ENCODE measurements at regions not wholly inside any gene's neighbourhood (a gene's known extent, or its start where the extent isn't known, plus 50 kb on each side); places are given as distances from the start of the nearest gene placed in this dataset.

DNA sequence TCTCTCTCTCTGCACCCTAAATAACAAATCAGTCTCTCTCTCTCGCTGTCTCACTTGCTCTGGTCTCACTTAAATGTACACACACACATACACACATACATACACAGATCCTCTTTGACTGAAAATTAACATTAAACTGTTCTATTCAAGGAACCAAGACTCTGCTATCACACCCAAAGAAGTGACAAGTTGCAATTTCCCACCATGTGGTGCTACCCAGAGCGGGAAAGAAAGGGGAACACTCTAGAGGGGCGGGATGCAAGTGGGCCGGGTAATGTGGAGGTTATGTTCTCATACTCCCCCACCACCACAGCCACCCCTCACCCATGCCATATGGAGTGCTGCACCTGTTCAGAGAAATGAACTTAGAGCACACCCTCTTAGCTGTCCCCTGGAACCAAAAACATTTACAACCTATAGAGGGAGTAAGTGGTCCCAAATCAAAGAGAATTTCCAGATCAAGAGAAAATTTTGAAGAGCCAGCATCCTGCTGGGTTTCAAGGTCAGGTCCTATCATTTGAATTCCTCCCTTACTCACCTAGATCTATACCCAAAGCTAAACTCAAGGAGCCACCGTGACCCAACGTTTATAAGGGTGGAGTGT is 319.4 kb downstream of the BRINP2 start:
- TF ChIP-seq, protein P1, sequence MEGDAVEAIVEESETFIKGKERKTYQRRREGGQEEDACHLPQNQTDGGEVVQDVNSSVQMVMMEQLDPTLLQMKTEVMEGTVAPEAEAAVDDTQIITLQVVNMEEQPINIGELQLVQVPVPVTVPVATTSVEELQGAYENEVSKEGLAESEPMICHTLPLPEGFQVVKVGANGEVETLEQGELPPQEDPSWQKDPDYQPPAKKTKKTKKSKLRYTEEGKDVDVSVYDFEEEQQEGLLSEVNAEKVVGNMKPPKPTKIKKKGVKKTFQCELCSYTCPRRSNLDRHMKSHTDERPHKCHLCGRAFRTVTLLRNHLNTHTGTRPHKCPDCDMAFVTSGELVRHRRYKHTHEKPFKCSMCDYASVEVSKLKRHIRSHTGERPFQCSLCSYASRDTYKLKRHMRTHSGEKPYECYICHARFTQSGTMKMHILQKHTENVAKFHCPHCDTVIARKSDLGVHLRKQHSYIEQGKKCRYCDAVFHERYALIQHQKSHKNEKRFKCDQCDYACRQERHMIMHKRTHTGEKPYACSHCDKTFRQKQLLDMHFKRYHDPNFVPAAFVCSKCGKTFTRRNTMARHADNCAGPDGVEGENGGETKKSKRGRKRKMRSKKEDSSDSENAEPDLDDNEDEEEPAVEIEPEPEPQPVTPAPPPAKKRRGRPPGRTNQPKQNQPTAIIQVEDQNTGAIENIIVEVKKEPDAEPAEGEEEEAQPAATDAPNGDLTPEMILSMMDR (conservative IDR thresholded peaks at IDR 0.05; ENCODE audit: low read depth, low read length), result no peak; the same call in 1 of the 2 replicates
- no peaks in the 10 kb centered on the region for H3K36me3 ChIP-seq (ENCODE audit: insufficient read depth)
- no peaks in the 10 kb centered on the region for H3K27me3 ChIP-seq (ENCODE audit: insufficient read depth, low read depth)
- H2AFZ ChIP-seq (ENCODE audit: low read depth), result no peak overlapping the region
- no peak overlapping the region for H3K9ac ChIP-seq
- H3K4me2 ChIP-seq, result no peak overlapping the region
- H4K20me1 ChIP-seq (ENCODE audit: insufficient read depth), result no peaks in the 10 kb centered on the region
- H3K4me1 ChIP-seq (ENCODE audit: low read depth, poor library complexity, severe bottlenecking), result no peaks in the 10 kb centered on the region
- H3K79me2 ChIP-seq (ENCODE audit: insufficient read depth, low read depth), result no peaks in the 10 kb centered on the region
- H3K27ac ChIP-seq, result no peak overlapping the region
- no peak overlapping the region for H3K4me3 ChIP-seq (IDR thresholded peaks at IDR 0.05; ENCODE audit: insufficient read depth, low read depth, low read length)

GRCh38 chr1:177488722-177489121 is 318.0 kb downstream of the BRINP2 start:
- no peak overlapping the region for H3K27ac ChIP-seq
- H3K79me2 ChIP-seq (ENCODE audit: insufficient read depth, low read depth), result no peaks in the 10 kb centered on the region
- H3K4me1 ChIP-seq (ENCODE audit: low read depth, poor library complexity, severe bottlenecking), result no peaks in the 10 kb centered on the region
- H3K27me3 ChIP-seq (ENCODE audit: insufficient read depth, low read depth), result no peaks in the 10 kb centered on the region
- H3K36me3 ChIP-seq (ENCODE audit: insufficient read depth), result no peaks in the 10 kb centered on the region
- H4K20me1 ChIP-seq (ENCODE audit: insufficient read depth), result no peaks in the 10 kb centered on the region
- H2AFZ ChIP-seq (ENCODE audit: low read depth), result no peak overlapping the region
- TF ChIP-seq, protein P1 (conservative IDR thresholded peaks at IDR 0.05; ENCODE audit: low read depth, low read length), result no peak
- H3K4me2 ChIP-seq, result no peak overlapping the region
- H3K9ac ChIP-seq, result no peak overlapping the region
- no peak overlapping the region for H3K4me3 ChIP-seq (IDR thresholded peaks at IDR 0.05; ENCODE audit: insufficient read depth, low read depth, low read length)

GRCh38 chr1:177487481-177487880 is 316.7 kb downstream of the BRINP2 start:
- TF ChIP-seq, protein P1 (conservative IDR thresholded peaks at IDR 0.05; ENCODE audit: low read depth, low read length), result no peak
- H3K9ac ChIP-seq, result no peak overlapping the region
- H3K27me3 ChIP-seq (ENCODE audit: insufficient read depth, low read depth), result no peaks in the 10 kb centered on the region
- no peaks in the 10 kb centered on the region for H3K36me3 ChIP-seq (ENCODE audit: insufficient read depth)
- H3K4me3 ChIP-seq (IDR thresholded peaks at IDR 0.05; ENCODE audit: insufficient read depth, low read depth, low read length), result no peak overlapping the region
- no peak overlapping the region for H3K27ac ChIP-seq
- no peak overlapping the region for H3K4me2 ChIP-seq
- no peaks in the 10 kb centered on the region for H4K20me1 ChIP-seq (ENCODE audit: insufficient read depth)
- no peaks in the 10 kb centered on the region for H3K79me2 ChIP-seq (ENCODE audit: insufficient read depth, low read depth)
- no peaks in the 10 kb centered on the region for H3K4me1 ChIP-seq (ENCODE audit: low read depth, poor library complexity, severe bottlenecking)
- no peak overlapping the region for H2AFZ ChIP-seq (ENCODE audit: low read depth)

DNA sequence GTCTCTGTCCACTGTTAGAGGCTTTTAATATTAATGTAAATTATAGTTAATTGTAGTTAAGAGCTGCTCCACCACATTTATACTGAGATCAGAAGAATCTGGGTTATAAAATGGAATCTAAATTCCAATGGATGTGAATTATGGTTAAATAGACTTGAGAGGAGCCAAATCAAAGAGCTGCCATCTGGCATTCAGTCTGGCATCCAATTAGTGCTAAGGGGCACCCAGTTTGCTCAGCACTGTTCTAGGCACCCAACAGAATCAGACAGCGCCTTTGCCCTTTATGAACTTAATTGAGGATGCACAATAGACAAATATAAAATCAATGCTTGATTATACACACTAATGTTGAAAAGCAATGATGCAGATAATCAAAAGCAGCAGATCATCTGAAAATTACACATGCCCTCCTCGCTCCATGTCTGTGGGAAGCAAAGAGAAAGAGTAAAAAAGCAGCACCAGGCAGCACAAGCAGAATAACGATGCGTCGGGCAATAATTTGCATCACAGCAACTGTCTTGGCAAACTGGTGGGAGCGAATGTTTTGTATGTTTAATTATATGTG is 310.1 kb downstream of the BRINP2 start:
- peaks cover 25% of the 10 kb centered on the region for H3K4me1 ChIP-seq (ENCODE audit: low read depth, poor library complexity, severe bottlenecking)
- no peaks in the 10 kb centered on the region for H3K27me3 ChIP-seq (ENCODE audit: insufficient read depth, low read depth)
- H4K20me1 ChIP-seq (ENCODE audit: insufficient read depth), result no peaks in the 10 kb centered on the region
- no peak overlapping the region for H3K9ac ChIP-seq
- no peak overlapping the region for H3K4me3 ChIP-seq (IDR thresholded peaks at IDR 0.05; ENCODE audit: insufficient read depth, low read depth, low read length)
- H3K4me2 ChIP-seq, result no peak overlapping the region
- no peaks in the 10 kb centered on the region for H3K79me2 ChIP-seq (ENCODE audit: insufficient read depth, low read depth)
- TF ChIP-seq, protein P1 (conservative IDR thresholded peaks at IDR 0.05; ENCODE audit: low read depth, low read length), result no peak
- no peak overlapping the region for H3K27ac ChIP-seq
- H3K36me3 ChIP-seq (ENCODE audit: insufficient read depth), result no peaks in the 10 kb centered on the region
- H2AFZ ChIP-seq (ENCODE audit: low read depth), result no peak overlapping the region
